ENCODE measurements at regions not wholly inside any gene's neighbourhood (a gene's known extent, or its start where the extent isn't known, plus 50 kb on each side); places are given as distances from the start of the nearest gene placed in this dataset.
"Not testable (repeated sequence)": the region's sequence is repeated elsewhere in the genome, so short reads cannot be mapped to it uniquely, and the experiment has no call there.

- no peak for DNase-seq
Measured at GRCh38 chrX:54615109-54615508, 85.1 kb downstream of the GNL3L start.

- DNase-seq, result no peak
Measured at GRCh38 chrX:54633641-54634040, 103.6 kb downstream of the GNL3L start.

DNA sequence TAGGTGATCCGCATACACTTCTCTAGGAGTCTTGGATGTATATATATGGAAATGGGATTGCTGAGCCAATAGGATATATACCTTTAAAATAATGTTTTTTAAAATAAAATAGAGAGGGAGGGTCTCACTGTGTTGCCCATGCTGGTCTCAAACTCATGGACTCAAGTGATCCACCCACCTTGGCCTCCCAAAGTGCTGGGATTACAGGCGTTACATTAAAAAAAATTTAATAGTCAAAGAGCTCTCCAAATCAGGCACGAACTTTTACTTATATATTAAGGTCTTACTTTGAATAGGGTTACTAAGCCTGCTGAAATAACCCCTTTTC lies 109.0 kb downstream of the GNL3L start:
- DNase-seq, result no peak

DNA sequence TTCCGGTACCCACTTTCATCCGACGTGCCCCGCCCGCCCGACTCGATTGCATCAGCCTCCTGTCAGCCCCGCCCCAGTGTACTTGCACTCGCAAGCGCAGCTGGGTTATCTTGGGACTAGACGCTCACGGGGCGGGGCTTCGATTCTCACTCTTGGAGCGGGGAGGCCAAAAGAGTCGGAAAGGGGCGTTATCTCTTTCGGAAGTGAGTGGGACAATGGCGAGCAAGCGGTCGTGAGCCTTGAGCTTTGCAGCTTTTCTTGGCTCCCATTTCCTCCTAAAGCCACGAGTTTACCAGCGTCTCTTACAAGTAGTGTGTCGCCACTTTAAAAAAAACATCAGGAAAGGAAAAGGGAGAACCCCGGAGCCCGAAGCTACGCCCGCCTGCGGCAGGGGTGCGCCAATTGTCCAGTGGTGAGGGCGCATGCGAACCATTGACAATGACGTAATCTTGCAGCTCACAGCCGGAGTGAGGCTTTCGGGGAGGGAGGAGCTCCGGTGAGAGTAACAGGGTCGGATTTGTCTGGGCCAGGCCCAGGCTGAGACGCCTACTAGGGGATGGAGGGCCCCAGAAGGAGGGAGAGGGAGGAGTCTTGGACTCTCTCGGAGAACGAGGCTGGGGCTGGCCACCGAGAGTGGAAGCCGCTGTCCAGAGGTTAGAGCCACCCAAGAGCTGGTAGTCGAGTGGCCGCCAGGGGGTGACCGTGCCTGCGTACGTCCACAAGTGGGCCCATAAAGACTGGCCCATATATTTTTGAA lies 109.5 kb downstream of the GNL3L start:
- peak; percentile 5 to 15 for DNase-seq

- DNase-seq, result no peak
Measured at GRCh38 chrX:54640103-54640690, 110.2 kb downstream of the GNL3L start.

- no peak for DNase-seq
Measured at GRCh38 chrX:54640736-54641135, 110.7 kb downstream of the GNL3L start.

DNA sequence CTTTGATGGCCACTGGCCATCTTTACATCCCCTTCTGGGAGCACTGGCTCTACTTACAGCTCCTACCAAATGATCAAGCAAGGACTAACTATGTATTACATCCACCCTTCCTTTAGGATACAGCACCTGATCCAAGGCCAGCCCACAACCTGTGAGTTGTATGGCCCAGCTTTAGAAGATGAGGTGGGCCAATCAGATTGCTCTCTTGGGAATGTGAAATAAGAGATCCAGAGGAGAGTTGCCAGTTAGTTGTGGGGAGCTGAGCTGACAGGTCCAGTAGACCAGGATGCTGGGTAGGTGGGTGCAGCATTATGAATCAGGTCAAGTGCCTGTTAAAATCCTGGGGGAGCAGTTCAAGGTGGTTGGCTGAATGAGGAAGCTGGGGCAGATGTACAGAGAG lies 111.5 kb downstream of the GNL3L start:
- no peak for DNase-seq

DNA sequence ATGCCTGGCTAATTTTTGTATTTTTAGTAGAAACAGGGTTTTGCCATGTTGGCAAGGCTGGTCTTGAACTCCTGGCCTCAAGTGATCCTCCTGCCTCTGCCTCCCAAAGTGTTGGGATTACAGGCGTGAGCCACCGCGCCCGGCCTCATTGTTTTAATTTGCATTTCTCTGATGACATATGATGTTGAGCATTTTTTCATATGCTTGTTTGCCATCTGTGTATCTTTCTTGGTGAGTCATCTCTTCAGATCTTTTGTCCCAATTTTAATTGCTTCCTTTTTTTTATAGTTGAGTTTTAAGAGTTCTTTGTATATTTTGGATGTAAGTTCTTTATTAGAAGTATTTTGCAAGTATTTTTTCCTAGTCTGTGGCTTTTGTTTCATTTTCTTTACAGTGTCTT lies 117.6 kb downstream of the GNL3L start:
- not testable (repeated sequence) for DNase-seq

GRCh38 chrX:54659547-54659946 lies 129.5 kb downstream of the GNL3L start:
- DNase-seq, result no peak

- no peak for DNase-seq
Measured at GRCh38 chrX:54675762-54676161, 122.3 kb downstream of the ITIH6 start.

DNA sequence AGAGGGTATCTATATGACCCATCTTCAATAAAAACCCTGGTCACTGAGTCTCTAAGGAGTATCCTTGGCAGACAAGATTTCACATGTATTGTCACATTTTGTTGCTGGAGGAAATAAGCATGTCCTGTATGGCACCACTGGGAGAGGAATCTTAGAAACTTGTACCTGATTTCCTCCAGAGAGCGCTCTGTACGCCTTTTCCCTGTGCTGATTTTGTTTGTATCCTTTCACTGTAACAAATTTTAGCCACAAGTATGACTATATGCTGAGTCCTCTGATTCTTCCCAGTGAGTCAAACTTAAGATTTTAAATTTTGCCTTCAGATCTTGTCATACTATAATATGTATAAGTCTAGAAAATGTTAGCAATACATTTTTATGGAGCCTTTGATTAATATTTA lies 102.8 kb downstream of the ITIH6 start:
- no peak for DNase-seq

DNA sequence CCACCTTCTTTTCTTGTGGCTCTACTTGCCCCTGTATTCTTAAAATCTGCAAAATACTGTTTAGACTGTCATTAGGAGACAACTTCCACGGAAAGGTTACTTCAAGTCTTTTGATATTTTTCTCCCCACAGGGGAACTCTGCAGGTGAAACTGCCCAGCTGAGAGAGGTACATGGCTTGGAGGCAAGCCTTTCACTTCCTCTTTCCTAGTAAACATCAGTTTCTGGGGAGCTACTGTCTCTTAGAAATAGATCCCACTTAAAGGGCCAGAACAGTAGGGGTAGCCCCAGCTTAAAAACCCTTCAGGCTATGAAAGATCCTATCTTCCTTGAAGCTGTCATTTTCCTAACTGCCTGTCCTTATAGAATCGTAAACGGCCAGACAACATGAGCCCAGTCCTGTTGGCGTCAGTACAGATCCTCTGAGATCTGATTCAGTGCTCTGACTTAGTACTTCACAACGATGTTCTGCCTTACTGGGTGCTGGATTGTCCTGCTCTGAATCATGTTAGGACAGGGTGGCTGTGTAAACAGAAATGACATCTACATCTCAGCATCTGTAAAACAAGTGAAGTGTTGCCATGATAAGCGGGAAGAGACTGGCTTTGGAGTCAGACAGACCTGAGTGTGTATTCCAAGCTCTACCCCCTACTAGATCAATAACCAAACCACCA lies 102.1 kb downstream of the ITIH6 start:
- DNase-seq, result no peak
